HL-60 (cell line): ENCODE measurements at regions not wholly inside any gene's neighbourhood (a gene's known extent, or its start where the extent isn't known, plus 50 kb on each side); places are given as distances from the start of the nearest gene placed in this dataset.

Source experiments
- DNase-seq, 2 experiments: peaks; one replicate each; pipeline ENCODE4 v3.0.0-alpha.2; 2010 to 2020; ENCODE audit warnings: low read depth in 1 of 2, low spot score in 1 of 2
- H3K27ac ChIP-seq: fragments of 250-450 bp; sonication (Bioruptor Pico); replicated peaks from 2 replicates; pipeline ENCODE4 v1.5.1; 2020; ENCODE audit warnings: mild to moderate bottlenecking, moderate library complexity
- H3K27me3 ChIP-seq: fragments of 250-450 bp; sonication (Bioruptor Pico); 2 replicates; pipeline ENCODE4 v1.5.1; 2021; ENCODE audit warnings: mild to moderate bottlenecking, moderate library complexity; ENCODE audit not compliant: insufficient read depth, poor library complexity, severe bottlenecking
- H3K4me3 ChIP-seq: replicated peaks from 2 replicates; pipeline ENCODE4 v1.5.1; 2011; ENCODE audit warnings: mild to moderate bottlenecking, control low read depth, low read length; ENCODE audit not compliant: insufficient read depth
- CTCF ChIP-seq: IDR thresholded peaks from one replicate; pipeline ENCODE4 v1.5.1; 2011; ENCODE audit warnings: low read length, control low read depth, inconsistent platforms; ENCODE audit not compliant: insufficient read depth
- GABPA ChIP-seq: IDR thresholded peaks from 2 replicates; pipeline ENCODE4 v1.6.1; 2012; ENCODE audit warnings: low read depth
- POLR2AphosphoS5 ChIP-seq: IDR thresholded peaks from 2 replicates; pipeline ENCODE4 v1.6.1; 2012; ENCODE audit warnings: low read depth
- REST ChIP-seq: IDR thresholded peaks from 2 replicates; pipeline ENCODE4 v1.6.1; 2012; ENCODE audit warnings: low read depth; ENCODE audit not compliant: insufficient replicate concordance
- SPI1 ChIP-seq: IDR thresholded peaks from 2 replicates; pipeline ENCODE4 v1.6.1; 2012; ENCODE audit warnings: low read depth, mild to moderate bottlenecking, borderline replicate concordance

GRCh38 chr10:2834214-2834613 is 233.1 kb upstream of the PFKP start:
- Histone ChIP-seq H3K4me3 (no peak overlapping the region), H3K27ac (no peak overlapping the region), H3K27me3 (no peaks in the 10 kb centered on the region)
- no peak for DNase-seq
- TF ChIP-seq POLR2AphosphoS5 (no peak), CTCF (no peak), SPI1 (no peak), REST (no peak), GABPA (no peak)

- H3K27me3 ChIP-seq, result no peaks in the 10 kb centered on the region
- DNase-seq, result no peak
- H3K27ac ChIP-seq, result no peak overlapping the region
- TF ChIP-seq CTCF (no peak), SPI1 (no peak), REST (no peak), POLR2AphosphoS5 (no peak), GABPA (no peak)
- no peak overlapping the region for H3K4me3 ChIP-seq
These were observed 235.8 kb upstream of the PFKP start for GRCh38 chr10:2831509-2831908.

- Histone ChIP-seq H3K4me3 (no peak overlapping the region), H3K27ac (no peak overlapping the region), H3K27me3 (no peaks in the 10 kb centered on the region)
- TF ChIP-seq SPI1, result no peak
- no peak for TF ChIP-seq REST
- no peak for TF ChIP-seq CTCF
- TF ChIP-seq POLR2AphosphoS5, result no peak
- TF ChIP-seq GABPA, result no peak
- no peak for DNase-seq
These were observed 238.6 kb upstream of the PFKP start for GRCh38 chr10:2828741-2829140.
